Suppressor macrophage treated with lipopolysaccharide for 4 hours (primary cell): ENCODE measurements at regions not wholly inside any gene's neighbourhood (a gene's known extent, or its start where the extent isn't known, plus 50 kb on each side); places are given as distances from the start of the nearest gene placed in this dataset.

ENCODE experiments used
- DNase-seq: peaks from one replicate; pipeline ENCODE4 v3.0.0-alpha.2; 2020

- no peak for DNase-seq
Observed at GRCh38 chr1:30133414-30134055, 589.9 kb downstream of the MATN1 start.

DNA sequence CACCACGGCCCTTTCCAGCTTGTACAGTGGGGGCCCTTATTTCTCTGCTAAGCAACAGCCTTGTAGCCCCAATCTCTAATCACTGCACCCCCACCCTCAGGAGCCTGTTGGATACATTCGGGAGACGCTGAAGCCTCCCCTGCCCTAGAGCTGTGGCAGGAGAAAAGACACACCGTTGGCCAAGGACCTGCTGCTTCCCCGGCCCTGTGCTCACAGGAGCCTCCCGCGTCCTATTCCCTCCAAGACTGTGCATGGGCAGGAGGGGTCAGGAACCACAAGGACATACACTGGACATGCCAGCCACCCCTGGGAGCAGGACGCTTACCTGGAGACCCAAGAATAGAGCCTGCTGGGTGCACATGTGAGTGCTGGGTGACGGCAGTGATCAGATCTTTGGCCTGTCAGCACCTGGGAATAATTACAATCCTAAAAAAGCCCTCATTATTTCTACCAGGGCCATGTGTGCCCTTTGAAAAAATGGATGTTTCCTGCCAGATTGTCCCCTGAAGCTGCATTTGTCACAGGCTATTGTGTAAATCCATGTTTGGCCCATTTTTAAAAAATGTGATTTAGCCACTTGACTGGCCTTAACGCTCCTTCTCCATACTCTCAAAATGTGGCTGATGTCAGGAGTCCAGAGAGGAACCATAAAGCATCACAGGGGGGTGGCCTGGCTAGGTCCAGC is 590.6 kb downstream of the MATN1 start:
- no peak for DNase-seq

DNA sequence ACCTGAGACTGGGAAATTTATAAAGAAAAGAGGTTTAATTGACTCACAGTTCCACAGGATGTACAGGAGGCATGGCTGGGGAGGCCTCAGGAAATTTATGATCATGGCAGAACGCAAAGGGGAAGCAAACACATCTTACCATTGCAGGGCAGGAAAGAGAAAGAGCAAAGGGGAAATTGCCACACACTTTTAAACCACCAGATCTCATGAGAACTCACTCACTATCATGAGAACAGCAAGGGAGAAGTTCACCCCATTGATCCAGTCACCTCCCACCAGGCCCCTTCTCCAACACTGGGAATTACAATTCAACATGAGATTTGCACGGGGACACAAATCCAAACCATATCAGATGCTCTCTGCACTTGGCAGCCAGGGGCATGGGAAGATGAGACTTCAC is 592.8 kb downstream of the MATN1 start:
- peak; percentile 67 for DNase-seq

GRCh38 chr1:30130099-30130498 is 593.3 kb downstream of the MATN1 start:
- DNase-seq: no peak

- DNase-seq: no peak
Observed at GRCh38 chr1:30129421-30130055, 593.8 kb downstream of the MATN1 start.

GRCh38 chr1:30129001-30129408 is 594.4 kb downstream of the MATN1 start:
- DNase-seq: no peak

- no peak for DNase-seq
Observed at GRCh38 chr1:30126848-30127247, 596.5 kb downstream of the MATN1 start.

DNA sequence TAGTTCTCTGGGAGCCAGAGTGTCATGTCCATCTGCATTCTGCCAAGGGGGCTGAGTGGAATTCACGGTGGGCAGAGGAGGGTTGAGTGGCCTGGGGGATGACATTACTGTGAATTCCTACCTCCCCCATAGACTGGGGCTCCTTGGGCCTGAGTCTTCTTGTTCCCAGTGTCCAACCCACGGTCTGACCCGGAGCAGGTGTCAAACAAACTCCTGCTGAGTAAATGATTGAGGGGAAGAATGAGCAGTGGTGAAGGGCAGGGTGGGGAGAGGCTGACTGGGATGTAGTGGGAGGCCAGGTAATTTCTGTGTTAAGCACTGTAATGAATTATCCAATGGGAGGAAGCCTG is 597.6 kb downstream of the MATN1 start:
- no peak for DNase-seq

DNA sequence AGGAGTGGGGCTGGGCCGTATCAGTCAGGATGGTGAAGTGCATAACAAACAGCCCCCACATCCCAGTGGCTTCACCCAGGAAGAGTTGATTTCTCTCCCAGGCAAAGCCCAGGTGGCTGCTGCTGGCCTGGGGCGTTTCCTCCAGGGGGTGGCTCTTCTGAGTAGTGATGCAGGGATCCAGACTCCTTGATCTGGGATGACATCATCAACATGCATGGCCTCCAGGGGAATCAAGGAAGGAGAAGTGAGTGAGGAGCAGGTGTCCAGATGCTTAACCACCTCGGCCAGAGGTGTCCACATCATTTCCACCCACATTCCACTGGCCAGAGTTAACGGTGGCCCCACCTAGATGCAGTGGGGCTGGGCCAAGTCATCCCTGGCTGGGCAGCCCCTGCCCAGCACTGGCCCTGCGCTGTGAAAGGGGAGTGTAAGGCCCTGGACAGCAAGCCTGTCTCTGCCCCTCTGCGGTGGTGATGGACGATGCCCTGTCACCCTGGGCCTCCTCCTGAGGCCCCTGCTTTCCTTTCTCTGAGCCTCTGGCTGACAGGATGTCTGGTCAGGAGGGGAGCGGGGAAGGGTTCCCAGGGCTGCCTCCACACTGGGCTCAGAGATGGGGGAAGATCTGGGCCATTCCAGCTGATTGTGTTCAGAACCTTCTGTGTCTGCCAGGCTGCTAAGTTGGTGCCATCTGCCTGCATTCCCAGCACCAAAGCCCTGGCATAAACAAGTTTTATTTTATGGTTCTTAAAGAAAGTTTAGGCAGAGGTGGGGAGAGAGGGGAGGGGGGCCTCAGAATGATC is 598.2 kb downstream of the MATN1 start:
- no peak for DNase-seq

DNA sequence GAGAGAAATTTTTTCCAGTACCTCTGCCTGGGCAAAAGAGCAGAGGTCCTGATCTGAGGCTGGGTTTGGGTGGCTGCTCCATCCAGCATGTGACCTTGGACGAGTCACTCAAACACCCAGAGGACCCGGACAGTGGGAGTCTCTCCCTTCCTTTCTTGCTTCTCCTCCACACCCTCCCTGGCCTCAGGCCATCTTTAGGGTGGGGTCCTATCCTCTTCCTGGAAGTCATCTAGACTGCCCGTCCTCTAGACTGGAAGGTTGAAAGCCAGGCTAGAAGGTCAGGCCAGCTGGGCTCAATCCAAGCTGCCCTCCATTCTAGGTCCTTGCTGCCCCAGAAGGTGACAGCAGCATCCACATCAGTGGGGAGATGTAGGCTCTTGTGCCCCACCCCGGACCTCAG is 599.5 kb downstream of the MATN1 start:
- no peak for DNase-seq

- DNase-seq: no peak
Observed at GRCh38 chr1:30123036-30123435, 600.3 kb downstream of the MATN1 start.

- DNase-seq: no peak
Observed at GRCh38 chr1:30120245-30121000, 603.0 kb downstream of the MATN1 start.

GRCh38 chr1:30117685-30118084 is 605.7 kb downstream of the MATN1 start:
- no peak for DNase-seq

DNA sequence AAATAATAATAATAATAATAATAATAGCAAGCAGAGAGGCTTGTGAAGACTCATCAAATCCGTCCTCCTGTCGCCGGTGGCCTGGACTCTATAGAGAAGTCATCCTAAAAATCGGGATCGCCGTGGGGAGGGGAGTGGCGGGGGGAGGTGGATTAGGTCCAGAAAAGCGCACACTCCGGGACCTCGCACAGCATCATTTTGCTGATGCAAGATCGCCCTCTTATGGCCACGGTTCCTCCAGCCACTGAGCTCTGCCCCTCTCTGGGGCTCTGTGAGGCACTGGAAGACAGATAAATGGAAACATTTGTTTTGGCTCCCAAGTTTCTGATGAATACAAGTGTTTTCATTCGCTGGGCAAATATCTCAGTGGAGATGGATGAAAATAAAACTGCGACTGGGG is 612.0 kb downstream of the MATN1 start:
- DNase-seq: peak; percentile 50

DNA sequence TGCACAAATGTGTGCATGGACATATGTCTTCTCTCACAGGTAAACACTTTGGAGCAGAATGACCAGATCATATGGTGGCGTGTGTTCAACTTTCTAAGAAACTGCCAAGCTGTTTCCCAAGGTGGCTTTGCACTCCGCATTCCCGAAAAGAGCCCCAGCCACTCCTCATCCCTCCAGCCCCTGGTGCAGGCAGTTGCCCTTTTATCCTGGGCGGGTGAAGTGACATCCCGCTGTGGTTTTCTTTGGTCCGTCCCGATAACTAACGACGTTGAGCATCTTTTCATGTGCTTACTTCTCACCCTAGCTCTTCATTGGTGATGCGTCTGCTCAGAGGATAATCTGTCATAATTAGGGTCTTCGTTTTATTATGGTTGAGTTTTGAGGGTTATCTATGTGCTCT is 612.5 kb downstream of the MATN1 start:
- no peak for DNase-seq

- no peak for DNase-seq
Observed at GRCh38 chr1:30109853-30110252, 613.5 kb downstream of the MATN1 start.

DNA sequence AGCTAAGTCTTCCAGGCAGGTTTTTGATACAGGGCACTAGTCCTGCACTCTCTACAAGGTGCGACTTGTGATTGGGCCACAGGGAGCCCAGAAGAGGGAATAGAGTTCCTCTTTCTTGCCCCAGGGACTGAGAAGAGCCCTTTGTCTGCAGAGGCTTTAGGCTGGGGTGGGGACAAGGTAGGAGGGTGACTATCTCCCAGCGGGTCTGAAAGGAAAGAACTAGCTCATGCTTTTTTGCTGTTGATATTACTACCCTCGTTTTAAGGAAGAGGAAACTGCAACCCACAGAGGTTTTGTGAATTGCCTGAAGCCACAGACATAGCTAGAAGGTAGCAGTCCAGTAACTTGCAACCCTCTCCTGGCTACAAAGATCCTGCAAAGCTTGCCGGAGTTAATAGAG is 615.2 kb downstream of the MATN1 start:
- DNase-seq: peak; percentile 12

DNA sequence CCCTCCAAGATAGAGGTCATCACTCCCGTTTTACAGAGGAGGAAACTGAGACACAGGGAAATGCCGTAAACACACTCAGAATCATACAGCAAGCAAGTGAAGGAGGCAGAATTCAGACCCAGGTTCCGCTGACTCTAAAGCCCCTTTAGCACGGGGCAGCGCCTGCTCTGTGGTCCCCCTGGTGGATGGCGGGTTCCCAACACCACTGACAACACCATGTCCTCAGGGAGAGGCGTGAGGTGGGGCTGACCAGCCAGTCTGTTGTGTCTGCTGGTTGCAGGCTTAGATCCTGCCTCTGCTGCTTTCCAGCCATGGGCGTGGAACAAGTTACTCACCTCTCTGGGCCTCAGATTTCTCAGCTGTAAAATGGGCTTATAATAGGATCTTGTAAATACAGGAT is 617.3 kb downstream of the MATN1 start:
- DNase-seq: no peak

DNA sequence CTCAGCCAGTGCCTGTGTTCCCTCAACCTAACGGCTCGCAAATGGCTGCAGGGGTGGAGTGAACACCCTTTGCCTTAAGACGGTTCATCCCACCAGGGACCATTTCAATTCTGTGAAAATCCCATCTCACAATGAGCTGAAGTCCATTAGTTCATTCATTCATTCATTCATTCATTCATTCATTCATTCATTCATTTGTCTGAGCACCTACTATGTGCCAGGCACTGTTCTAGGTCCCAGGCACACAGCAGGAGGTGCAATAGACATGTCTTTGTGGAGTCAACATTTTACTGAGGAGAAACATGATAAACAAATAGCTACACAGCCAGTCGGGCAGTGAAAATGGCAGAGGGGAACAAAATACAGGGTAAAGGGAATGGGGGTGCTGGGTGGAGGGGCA is 618.8 kb downstream of the MATN1 start:
- no peak for DNase-seq

DNA sequence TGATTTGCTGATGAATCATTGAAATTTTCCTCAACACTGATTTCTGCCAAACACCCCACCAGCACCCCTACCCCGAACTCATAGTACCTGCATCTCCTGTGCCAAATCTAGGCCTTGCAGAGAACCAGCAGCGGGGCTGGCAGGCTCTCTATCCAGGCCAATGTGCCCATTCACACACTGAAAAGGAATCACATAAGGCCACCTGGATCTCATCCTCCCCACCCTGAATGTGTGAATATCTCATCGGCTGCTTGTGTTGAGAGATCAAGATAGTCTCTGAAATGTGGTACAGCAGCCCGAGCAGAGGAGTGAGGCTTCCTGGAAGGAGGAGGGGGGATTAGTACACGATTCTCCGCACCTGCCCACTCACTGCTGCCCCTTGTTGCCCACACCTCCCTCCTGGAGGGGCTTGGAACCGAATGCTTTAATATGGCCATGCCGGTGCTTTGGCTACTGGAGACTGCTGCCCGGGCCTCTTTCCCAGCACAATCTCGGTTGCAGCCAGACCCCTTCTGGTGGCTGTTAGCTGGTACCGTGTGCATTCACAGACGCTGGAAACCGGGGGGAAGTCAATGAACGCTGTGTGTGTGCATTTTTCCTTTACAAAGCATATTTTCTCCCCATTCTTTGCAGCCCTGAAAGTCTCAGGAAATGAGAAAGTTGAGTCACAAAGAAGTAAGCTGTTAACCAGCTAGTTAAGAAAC is 619.5 kb downstream of the MATN1 start:
- no peak for DNase-seq

DNA sequence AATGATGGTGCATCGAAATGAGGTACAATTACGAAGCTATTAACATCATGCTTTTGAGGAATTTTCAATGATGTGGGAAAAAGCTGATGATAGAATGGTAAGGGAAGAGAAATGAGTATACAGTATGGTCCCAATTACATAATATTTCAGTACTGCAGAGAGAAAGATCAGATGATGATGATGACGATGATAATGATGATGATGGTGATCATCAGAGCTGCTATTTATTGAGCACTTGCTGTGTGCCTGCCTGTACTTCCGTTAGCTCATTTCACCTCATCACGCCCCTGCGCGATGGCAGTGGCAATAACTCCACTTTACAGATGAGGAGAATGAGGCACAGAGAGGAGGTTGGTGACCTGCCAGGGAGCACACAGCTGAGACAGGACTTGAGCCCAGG is 620.8 kb downstream of the MATN1 start:
- DNase-seq: no peak

GRCh38 chr1:30101487-30102227 is 621.7 kb downstream of the MATN1 start:
- DNase-seq: no peak
